ENCODE measurements at regions not wholly inside any gene's neighbourhood (a gene's known extent, or its start where the extent isn't known, plus 50 kb on each side); places are given as distances from the start of the nearest gene placed in this dataset.

GRCh38 chr4:163701916-163702315 is 207.4 kb downstream of the TMA16 start:
- TF ChIP-seq, protein P1, sequence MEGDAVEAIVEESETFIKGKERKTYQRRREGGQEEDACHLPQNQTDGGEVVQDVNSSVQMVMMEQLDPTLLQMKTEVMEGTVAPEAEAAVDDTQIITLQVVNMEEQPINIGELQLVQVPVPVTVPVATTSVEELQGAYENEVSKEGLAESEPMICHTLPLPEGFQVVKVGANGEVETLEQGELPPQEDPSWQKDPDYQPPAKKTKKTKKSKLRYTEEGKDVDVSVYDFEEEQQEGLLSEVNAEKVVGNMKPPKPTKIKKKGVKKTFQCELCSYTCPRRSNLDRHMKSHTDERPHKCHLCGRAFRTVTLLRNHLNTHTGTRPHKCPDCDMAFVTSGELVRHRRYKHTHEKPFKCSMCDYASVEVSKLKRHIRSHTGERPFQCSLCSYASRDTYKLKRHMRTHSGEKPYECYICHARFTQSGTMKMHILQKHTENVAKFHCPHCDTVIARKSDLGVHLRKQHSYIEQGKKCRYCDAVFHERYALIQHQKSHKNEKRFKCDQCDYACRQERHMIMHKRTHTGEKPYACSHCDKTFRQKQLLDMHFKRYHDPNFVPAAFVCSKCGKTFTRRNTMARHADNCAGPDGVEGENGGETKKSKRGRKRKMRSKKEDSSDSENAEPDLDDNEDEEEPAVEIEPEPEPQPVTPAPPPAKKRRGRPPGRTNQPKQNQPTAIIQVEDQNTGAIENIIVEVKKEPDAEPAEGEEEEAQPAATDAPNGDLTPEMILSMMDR (IDR thresholded peaks at IDR 0.05), result no peak
- TF ChIP-seq POLR2A (IDR thresholded peaks at IDR 0.05), result no peak
- no peak for TF ChIP-seq POLR2AphosphoS5 (IDR thresholded peaks at IDR 0.05; ENCODE audit: insufficient read depth in 1 of 2, low read depth in 1 of 2)

Data from vagina (tissue), 2 donors.